ENCODE measurements at regions not wholly inside any gene's neighbourhood (a gene's known extent, or its start where the extent isn't known, plus 50 kb on each side); places are given as distances from the start of the nearest gene placed in this dataset.

GRCh38 chr15:93527374-93528050 lies 438.5 kb upstream of the RGMA start:
- Mint-ChIP-seq H3K27ac (no peak overlapping the region), H3K9me3 (no peaks in the 10 kb centered on the region), H3K27me3 (no peaks in the 10 kb centered on the region), H3K36me3 (no peaks in the 10 kb centered on the region), H3K4me1 (no peaks in the 10 kb centered on the region), H3K4me3 (no peak overlapping the region)
- CTCF ChIA-PET: no interaction called here
- no peak for DNase-seq

GRCh38 chr15:93524432-93524831 lies 435.4 kb upstream of the RGMA start:
- no peaks in the 10 kb centered on the region for H3K9me3 Mint-ChIP-seq

GRCh38 chr15:93523481-93523880 lies 434.5 kb upstream of the RGMA start:
- CTCF ChIA-PET: no interaction called here
- no peak overlapping the region for H3K27ac Mint-ChIP-seq
- H3K27me3 Mint-ChIP-seq: no peaks in the 10 kb centered on the region
- H3K9me3 Mint-ChIP-seq: no peaks in the 10 kb centered on the region
- H3K4me3 Mint-ChIP-seq: no peak overlapping the region
- no peaks in the 10 kb centered on the region for H3K4me1 Mint-ChIP-seq
- no peaks in the 10 kb centered on the region for H3K36me3 Mint-ChIP-seq
- no peak for DNase-seq

More at GRCh38 chr15:93524432-93524831, 435.4 kb upstream of the RGMA start:
- H3K27ac Mint-ChIP-seq: no peak overlapping the region
- CTCF ChIA-PET: no interaction called here
- H3K4me3 Mint-ChIP-seq: no peak overlapping the region
- H3K27me3 Mint-ChIP-seq: no peaks in the 10 kb centered on the region
- H3K4me1 Mint-ChIP-seq: no peaks in the 10 kb centered on the region
- DNase-seq: no peak
- no peaks in the 10 kb centered on the region for H3K36me3 Mint-ChIP-seq

GRCh38 chr15:93520206-93520605 lies 431.2 kb upstream of the RGMA start:
- no peak for DNase-seq
- no peak overlapping the region for H3K27ac Mint-ChIP-seq
- H3K4me3 Mint-ChIP-seq: no peak overlapping the region
- H3K4me1 Mint-ChIP-seq: no peaks in the 10 kb centered on the region
- CTCF ChIA-PET: no interaction called here
- H3K36me3 Mint-ChIP-seq: no peaks in the 10 kb centered on the region
- no peaks in the 10 kb centered on the region for H3K9me3 Mint-ChIP-seq
- H3K27me3 Mint-ChIP-seq: no peaks in the 10 kb centered on the region

- no peak overlapping the region for H3K27ac Mint-ChIP-seq
- H3K4me3 Mint-ChIP-seq: no peak overlapping the region
- H3K27me3 Mint-ChIP-seq: no peaks in the 10 kb centered on the region
- no peaks in the 10 kb centered on the region for H3K4me1 Mint-ChIP-seq
- no peaks in the 10 kb centered on the region for H3K36me3 Mint-ChIP-seq
- H3K9me3 Mint-ChIP-seq: no peaks in the 10 kb centered on the region
- CTCF ChIA-PET: no interaction called here
- no peak for DNase-seq
Observed at GRCh38 chr15:93519599-93519998, 430.6 kb upstream of the RGMA start.

- no peak overlapping the region for H3K27ac Mint-ChIP-seq
- DNase-seq: no peak
- no peaks in the 10 kb centered on the region for H3K9me3 Mint-ChIP-seq
- no peak overlapping the region for H3K4me3 Mint-ChIP-seq
- no peaks in the 10 kb centered on the region for H3K36me3 Mint-ChIP-seq
- CTCF ChIA-PET: no interaction called here
- no peaks in the 10 kb centered on the region for H3K27me3 Mint-ChIP-seq
- H3K4me1 Mint-ChIP-seq: no peaks in the 10 kb centered on the region
Observed at GRCh38 chr15:93517176-93517575, 428.2 kb upstream of the RGMA start.

GRCh38 chr15:93515256-93516051 lies 426.4 kb upstream of the RGMA start:
- Mint-ChIP-seq H3K4me3 (no peak overlapping the region), H3K36me3 (no peaks in the 10 kb centered on the region), H3K27ac (no peak overlapping the region), H3K27me3 (no peaks in the 10 kb centered on the region), H3K9me3 (no peaks in the 10 kb centered on the region), H3K4me1 (no peaks in the 10 kb centered on the region)
- no peak for DNase-seq
- CTCF ChIA-PET: no interaction called here

- Mint-ChIP-seq H3K4me3 (no peak overlapping the region), H3K27ac (no peak overlapping the region), H3K36me3 (no peaks in the 10 kb centered on the region), H3K4me1 (no peaks in the 10 kb centered on the region), H3K9me3 (peaks cover 2% of the 10 kb centered on the region), H3K27me3 (no peaks in the 10 kb centered on the region)
- no peak for DNase-seq
- CTCF ChIA-PET: no interaction called here
Observed at GRCh38 chr15:93506646-93507045, 417.6 kb upstream of the RGMA start.

- DNase-seq: no peak
- H3K4me3 Mint-ChIP-seq: no peak overlapping the region
- peaks cover 2% of the 10 kb centered on the region for H3K9me3 Mint-ChIP-seq
- H3K36me3 Mint-ChIP-seq: no peaks in the 10 kb centered on the region
- CTCF ChIA-PET: no interaction called here
- H3K4me1 Mint-ChIP-seq: no peaks in the 10 kb centered on the region
- H3K27ac Mint-ChIP-seq: no peak overlapping the region
- H3K27me3 Mint-ChIP-seq: no peaks in the 10 kb centered on the region
Observed at GRCh38 chr15:93505506-93505905, 416.5 kb upstream of the RGMA start.

GRCh38 chr15:93501946-93502345 lies 412.9 kb upstream of the RGMA start:
- Mint-ChIP-seq H3K36me3 (no peaks in the 10 kb centered on the region), H3K9me3 (peaks cover 2% of the 10 kb centered on the region), H3K27ac (no peak overlapping the region), H3K4me3 (no peak overlapping the region), H3K4me1 (no peaks in the 10 kb centered on the region), H3K27me3 (no peaks in the 10 kb centered on the region)
- DNase-seq: no peak
- CTCF ChIA-PET: no interaction called here

- Mint-ChIP-seq H3K27me3 (no peaks in the 10 kb centered on the region), H3K36me3 (no peaks in the 10 kb centered on the region), H3K4me3 (no peak overlapping the region), H3K4me1 (no peaks in the 10 kb centered on the region), H3K27ac (no peak overlapping the region), H3K9me3 (peaks cover 2% of the 10 kb centered on the region)
- DNase-seq: no peak
- CTCF ChIA-PET: no interaction called here
Observed at GRCh38 chr15:93500155-93500554, 411.1 kb upstream of the RGMA start.

- Mint-ChIP-seq H3K27ac (no peak overlapping the region), H3K36me3 (no peaks in the 10 kb centered on the region), H3K9me3 (no peaks in the 10 kb centered on the region), H3K4me3 (no peak overlapping the region), H3K4me1 (no peaks in the 10 kb centered on the region), H3K27me3 (no peaks in the 10 kb centered on the region)
- CTCF ChIA-PET: no interaction called here
- no peak for DNase-seq
Observed at GRCh38 chr15:93497291-93497690, 408.3 kb upstream of the RGMA start.

GRCh38 chr15:93496888-93497287 lies 407.9 kb upstream of the RGMA start:
- H3K27ac Mint-ChIP-seq: no peak overlapping the region
- H3K27me3 Mint-ChIP-seq: no peaks in the 10 kb centered on the region
- H3K9me3 Mint-ChIP-seq: no peaks in the 10 kb centered on the region
- H3K36me3 Mint-ChIP-seq: no peaks in the 10 kb centered on the region
- no peak for DNase-seq
- H3K4me3 Mint-ChIP-seq: no peak overlapping the region
- H3K4me1 Mint-ChIP-seq: no peaks in the 10 kb centered on the region
- CTCF ChIA-PET: no interaction called here

GRCh38 chr15:93495799-93496637 lies 407.0 kb upstream of the RGMA start:
- Mint-ChIP-seq H3K27me3 (no peaks in the 10 kb centered on the region), H3K4me1 (no peaks in the 10 kb centered on the region), H3K36me3 (no peaks in the 10 kb centered on the region), H3K9me3 (no peaks in the 10 kb centered on the region), H3K27ac (no peak overlapping the region), H3K4me3 (no peak overlapping the region)
- DNase-seq: no peak
- CTCF ChIA-PET: no interaction called here

- Mint-ChIP-seq H3K36me3 (no peaks in the 10 kb centered on the region), H3K27me3 (no peaks in the 10 kb centered on the region), H3K4me3 (no peak overlapping the region), H3K27ac (no peak overlapping the region), H3K9me3 (no peaks in the 10 kb centered on the region), H3K4me1 (no peaks in the 10 kb centered on the region)
- CTCF ChIA-PET: no interaction called here
- DNase-seq: no peak
Observed at GRCh38 chr15:93493172-93493571, 404.2 kb upstream of the RGMA start.
